ENCODE measurements at regions not wholly inside any gene's neighbourhood (a gene's known extent, or its start where the extent isn't known, plus 50 kb on each side); places are given as distances from the start of the nearest gene placed in this dataset.

DNA sequence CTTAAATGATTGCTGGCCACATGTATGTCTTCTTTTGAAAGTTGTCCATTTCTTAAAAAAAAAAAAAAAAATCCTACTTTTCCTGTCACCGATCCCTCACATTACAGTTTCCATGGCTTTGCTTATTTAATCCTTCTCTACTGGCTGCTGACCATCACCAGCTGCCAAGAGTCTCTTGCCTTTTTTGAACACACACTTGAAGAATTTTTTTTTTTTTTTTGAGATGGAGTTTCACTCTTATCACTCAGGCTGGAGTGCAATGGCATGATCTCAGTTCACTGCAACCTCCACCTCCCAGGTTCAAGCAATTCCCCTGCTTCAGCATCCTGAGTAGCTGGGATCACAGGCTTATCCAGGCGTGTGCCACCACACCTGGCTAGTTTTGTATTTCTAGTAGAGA is 134.0 kb downstream of the ANXA5 start:
- Mint-ChIP-seq H3K4me1 (no peaks in the 10 kb centered on the region), H3K4me3 (no peak overlapping the region), H3K9me3 (peaks cover 0 to 2% (median 0%) of the 10 kb centered on the region in 6 donors), H3K27ac (no peak overlapping the region), H3K27me3 (ENCODE audit: low read depth in 3 of 3) (peaks cover 1 to 6% (median 3%) of the 10 kb centered on the region in 3 donors), H3K36me3 (no peaks in the 10 kb centered on the region)
- no peak for DNase-seq

DNA sequence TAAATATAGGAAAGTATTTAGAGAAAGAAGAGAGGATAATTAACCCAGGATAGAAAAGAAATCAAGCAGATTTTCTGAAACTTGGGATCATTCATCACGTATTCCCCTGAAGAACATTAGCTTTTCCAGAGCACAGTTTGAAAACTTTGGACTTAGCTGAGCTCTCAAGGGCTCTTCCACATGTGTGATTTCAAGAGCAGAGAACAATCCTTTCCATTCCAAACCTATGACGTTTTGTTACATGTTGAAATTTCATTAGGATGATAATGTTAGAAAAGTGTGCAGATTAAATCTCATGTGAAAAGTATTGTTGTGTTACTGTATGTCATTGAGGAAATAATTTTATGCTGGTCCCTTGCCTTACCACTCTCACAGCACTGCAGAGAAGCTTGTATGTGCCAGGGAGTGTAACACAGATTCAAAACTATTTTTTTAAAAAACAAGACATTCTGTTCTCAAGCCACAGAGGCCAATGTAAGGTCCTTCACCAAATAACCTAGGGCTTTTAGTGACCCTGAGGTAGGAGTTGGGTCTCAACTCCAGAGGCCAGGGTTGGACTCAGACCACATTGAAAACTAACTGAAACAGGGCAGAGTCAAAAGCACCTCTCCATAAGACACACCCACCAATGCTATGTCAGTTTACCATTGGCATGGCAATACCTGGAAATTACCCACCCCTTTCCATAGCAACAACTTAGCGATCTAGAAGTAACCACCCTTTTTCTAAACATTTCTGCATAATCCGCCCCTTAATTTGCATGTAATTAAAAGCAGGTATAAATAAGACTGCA is 141.3 kb downstream of the ANXA5 start:
- H3K27ac Mint-ChIP-seq, result no peak overlapping the region
- H3K9me3 Mint-ChIP-seq, result peaks cover 0 to 2% (median 0%) of the 10 kb centered on the region in 6 donors
- H3K36me3 Mint-ChIP-seq, result no peaks in the 10 kb centered on the region
- DNase-seq, result no peak
- no peak overlapping the region for H3K4me3 Mint-ChIP-seq
- no peaks in the 10 kb centered on the region for H3K4me1 Mint-ChIP-seq
- H3K27me3 Mint-ChIP-seq (ENCODE audit: low read depth in 3 of 3), result peaks cover 1 to 4% (median 2%) of the 10 kb centered on the region in 3 donors

DNA sequence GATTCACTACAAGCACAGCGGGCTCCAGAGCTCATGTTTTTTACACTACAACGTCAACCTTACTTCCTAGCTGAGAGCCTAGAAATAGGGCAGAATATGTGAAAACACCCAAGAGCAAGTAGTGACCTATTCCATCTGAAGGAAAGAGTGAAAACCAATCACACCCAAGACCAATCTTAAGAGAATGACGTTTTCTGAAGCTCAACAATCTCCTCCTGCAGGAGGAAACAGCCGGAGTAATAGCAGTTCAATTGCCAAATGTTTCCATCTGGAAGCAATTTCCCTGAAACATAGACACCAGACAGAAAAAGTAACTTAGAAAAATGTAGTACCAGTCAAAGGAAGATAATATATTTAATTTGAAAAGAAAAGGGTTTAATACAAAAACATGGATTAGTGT is 142.4 kb downstream of the ANXA5 start:
- Mint-ChIP-seq H3K4me3 (no peak overlapping the region), H3K9me3 (peaks cover 0 to 2% (median 0%) of the 10 kb centered on the region in 6 donors), H3K4me1 (no peaks in the 10 kb centered on the region), H3K27me3 (ENCODE audit: low read depth in 3 of 3) (peaks cover 0 to 4% (median 1%) of the 10 kb centered on the region in 3 donors), H3K36me3 (no peaks in the 10 kb centered on the region), H3K27ac (no peak overlapping the region)
- no peak for DNase-seq

DNA sequence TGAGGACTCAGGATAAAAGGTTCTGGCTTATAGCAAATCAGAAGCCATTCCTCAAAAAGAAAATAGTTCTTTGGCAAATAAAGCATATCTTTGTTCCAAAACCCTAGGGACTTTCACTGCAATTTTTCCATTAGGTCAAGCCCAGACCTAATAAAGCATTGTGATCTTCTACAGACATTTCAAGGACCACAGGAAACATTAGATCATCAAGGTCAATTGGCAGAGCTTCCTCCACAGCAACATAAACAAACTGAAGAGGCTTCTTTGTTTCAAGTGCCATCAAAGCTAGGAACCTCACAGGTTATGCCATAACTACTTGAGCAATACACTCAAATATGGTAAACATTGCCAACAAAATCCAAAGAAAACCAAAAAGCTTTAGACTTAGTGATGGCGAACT is 144.9 kb downstream of the ANXA5 start:
- DNase-seq, result no peak
- Mint-ChIP-seq H3K4me1 (no peaks in the 10 kb centered on the region), H3K27me3 (ENCODE audit: low read depth in 3 of 3) (peaks cover 0 to 7% (median 6%) of the 10 kb centered on the region in 3 donors), H3K4me3 (no peak overlapping the region), H3K27ac (no peak overlapping the region), H3K9me3 (peaks cover 0 to 12% (median 0%) of the 10 kb centered on the region in 6 donors), H3K36me3 (no peaks in the 10 kb centered on the region)

DNA sequence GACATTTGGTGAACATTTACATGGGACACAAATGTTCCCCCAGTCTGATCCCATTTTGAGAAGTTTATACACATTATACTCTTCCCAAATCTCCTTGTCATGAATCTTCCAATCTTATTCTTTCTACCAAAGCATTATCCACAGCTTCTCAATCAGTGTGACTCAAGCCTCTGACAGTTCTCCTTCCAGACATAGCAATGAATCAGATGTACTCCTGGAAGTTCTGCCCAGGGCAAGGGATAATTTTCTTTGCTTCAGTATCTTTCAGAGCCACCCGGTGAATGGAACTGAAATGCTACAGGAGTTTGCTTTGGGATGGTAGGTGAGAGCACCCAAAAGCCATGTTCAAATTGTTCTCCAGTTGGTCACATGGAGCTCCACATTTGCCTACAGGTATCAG is 145.5 kb downstream of the ANXA5 start:
- DNase-seq, result no peak
- no peaks in the 10 kb centered on the region for H3K4me1 Mint-ChIP-seq
- peaks cover 0 to 12% (median 1%) of the 10 kb centered on the region in 6 donors for H3K9me3 Mint-ChIP-seq
- no peaks in the 10 kb centered on the region for H3K36me3 Mint-ChIP-seq
- no peak overlapping the region for H3K27ac Mint-ChIP-seq
- H3K4me3 Mint-ChIP-seq, result no peak overlapping the region
- peaks cover 3 to 11% (median 6%) of the 10 kb centered on the region in 3 donors for H3K27me3 Mint-ChIP-seq (ENCODE audit: low read depth in 3 of 3)

DNA sequence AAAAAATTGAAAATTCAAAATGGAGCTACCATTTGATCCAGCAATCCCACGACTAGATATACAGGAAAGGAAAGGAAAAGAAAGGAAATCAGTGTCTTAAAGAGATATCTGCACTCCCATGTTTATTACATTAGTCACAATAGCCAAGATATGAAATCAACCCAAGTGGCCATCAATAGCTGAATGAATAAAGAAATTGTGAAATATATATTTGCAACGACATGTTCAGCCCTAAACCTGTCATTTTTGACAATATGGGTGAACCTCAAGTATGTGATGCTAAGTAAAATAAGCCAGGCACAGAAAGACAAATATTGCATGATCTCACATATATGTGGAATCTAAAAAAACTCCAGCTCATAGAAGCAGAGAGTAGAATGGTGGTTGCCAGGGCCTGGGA is 155.1 kb downstream of the ANXA5 start:
- Mint-ChIP-seq H3K36me3 (no peaks in the 10 kb centered on the region), H3K4me3 (no peak overlapping the region), H3K9me3 (peaks cover 0 to 5% (median 2%) of the 10 kb centered on the region in 6 donors), H3K27me3 (ENCODE audit: low read depth in 3 of 3) (peaks cover 2 to 21% (median 3%) of the 10 kb centered on the region in 3 donors), H3K27ac (no peak overlapping the region), H3K4me1 (peaks cover 2 to 6% of the 10 kb centered on the region in 2 donors)
- DNase-seq, result no peak

DNA sequence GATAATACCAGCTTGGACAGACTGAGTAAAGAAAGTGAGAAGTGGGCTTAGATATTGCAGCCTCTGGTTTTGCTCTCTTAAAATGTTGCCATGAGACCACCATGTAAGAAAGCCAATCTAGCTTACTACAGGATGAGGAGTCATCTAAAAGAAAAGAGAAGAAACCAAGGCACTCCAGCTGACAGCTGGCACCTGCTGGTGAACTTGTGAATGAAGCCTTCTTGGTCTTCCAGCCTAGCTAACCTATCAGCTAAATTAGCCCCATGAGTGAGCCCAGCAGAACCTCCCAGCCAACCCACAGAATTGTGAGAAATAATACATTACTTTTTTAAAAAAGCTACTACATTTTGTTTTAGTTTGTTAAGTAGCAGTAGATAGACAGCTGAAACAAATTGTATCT is 154.5 kb upstream of the QRFPR start:
- Mint-ChIP-seq H3K9me3 (peaks cover 0 to 7% (median 0%) of the 10 kb centered on the region in 6 donors), H3K36me3 (no peaks in the 10 kb centered on the region), H3K27me3 (ENCODE audit: low read depth in 3 of 3) (peaks cover 0 to 14% (median 2%) of the 10 kb centered on the region in 3 donors), H3K27ac (no peak overlapping the region), H3K4me1 (no peaks in the 10 kb centered on the region), H3K4me3 (no peak overlapping the region)
- no peak for DNase-seq

DNA sequence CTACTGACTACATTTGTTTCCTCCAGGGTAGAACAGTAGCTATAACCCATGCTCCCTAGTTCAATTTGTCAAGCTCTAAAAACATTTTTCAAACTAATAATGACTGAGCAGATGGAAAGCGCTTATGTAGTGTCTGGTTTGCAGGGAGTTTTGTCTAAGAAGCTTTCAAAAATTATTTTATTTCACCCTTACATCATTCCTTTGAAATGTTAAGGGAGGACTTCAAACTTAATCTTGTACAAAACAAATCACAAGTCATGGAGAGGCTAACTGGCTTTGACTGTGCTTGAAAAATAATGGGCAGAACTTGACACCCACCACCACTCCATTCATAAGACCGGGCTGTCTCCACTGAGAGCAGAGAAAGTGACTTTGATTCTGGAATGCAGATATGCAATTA is 153.4 kb upstream of the QRFPR start:
- peaks cover 0 to 16% (median 2%) of the 10 kb centered on the region in 3 donors for H3K27me3 Mint-ChIP-seq (ENCODE audit: low read depth in 3 of 3)
- no peak for DNase-seq
- no peaks in the 10 kb centered on the region for H3K4me1 Mint-ChIP-seq
- no peak overlapping the region for H3K27ac Mint-ChIP-seq
- no peak overlapping the region for H3K4me3 Mint-ChIP-seq
- no peaks in the 10 kb centered on the region for H3K36me3 Mint-ChIP-seq
- H3K9me3 Mint-ChIP-seq, result peaks cover 0 to 7% (median 0%) of the 10 kb centered on the region in 6 donors

DNA sequence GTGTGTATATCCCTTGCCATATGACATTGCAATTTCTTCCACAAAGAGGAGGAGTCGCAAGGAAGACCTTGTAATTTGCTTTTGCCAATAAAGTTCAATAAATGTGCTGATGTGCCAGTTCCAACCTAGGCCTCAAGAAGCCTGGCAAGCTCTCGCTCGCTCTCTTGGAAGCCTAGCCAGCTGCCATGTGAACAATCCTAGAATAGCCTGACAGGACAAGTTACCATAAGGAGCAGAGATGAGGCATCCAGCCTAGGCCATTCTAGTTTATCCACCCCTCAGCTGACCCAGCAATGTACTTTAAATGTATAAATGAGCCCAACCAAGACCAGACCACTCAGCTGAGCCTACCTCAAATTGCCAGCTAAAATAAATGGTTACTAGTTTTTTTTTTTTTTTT is 145.7 kb upstream of the QRFPR start:
- Mint-ChIP-seq H3K4me1 (no peaks in the 10 kb centered on the region), H3K4me3 (no peak overlapping the region), H3K36me3 (no peaks in the 10 kb centered on the region), H3K27me3 (ENCODE audit: low read depth in 3 of 3) (peaks cover 0 to 14% (median 2%) of the 10 kb centered on the region in 3 donors), H3K27ac (no peak overlapping the region), H3K9me3 (peaks cover 0 to 4% (median 2%) of the 10 kb centered on the region in 6 donors)
- DNase-seq, result no peak

DNA sequence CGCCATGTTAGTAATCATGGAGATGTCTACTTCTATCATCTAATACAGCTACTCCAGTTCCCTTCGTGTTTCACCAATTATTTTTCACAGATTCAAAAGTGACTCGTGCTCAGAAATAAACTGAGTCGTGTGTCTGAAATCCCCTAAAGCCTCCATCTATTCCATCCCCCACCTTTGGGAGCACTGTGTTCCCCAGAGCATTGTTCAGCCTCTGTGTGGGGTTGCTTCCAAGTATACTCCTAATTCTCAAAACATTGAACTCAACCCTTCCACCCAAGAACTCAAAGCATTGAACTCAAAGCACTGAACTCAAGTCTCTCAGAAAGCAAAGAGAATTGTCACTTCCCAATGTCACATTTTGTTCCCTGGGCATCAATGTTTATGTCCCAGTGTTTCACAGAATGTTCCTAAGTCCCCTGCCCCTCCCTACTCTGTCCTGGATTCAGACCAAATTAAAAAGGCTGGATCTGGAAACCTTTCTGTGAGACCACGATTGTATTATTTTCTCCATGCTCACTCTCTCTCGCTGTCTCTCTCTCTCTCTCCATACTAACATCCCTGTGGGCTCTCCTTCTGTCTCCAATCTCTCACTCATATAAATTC is 138.5 kb upstream of the QRFPR start:
- H3K36me3 Mint-ChIP-seq, result no peaks in the 10 kb centered on the region

DNA sequence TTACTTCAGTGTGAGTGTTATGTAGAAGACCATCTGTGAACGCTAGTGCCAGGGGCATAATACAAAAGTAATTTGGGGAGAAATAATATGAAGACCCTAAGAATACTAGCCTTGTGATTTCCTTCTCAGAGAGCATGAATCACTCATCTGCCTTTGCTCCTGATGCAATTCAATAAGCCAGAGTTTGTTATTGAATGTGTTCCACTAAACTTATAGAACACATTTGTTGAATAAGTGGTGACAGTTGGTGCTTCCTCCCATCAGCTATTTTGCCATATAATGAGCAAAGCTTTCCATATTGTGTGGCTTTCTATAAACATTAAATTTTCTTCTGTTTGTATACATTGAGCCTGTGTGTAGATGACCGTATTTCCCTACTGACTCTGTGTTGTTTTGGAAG is 136.4 kb upstream of the QRFPR start:
- DNase-seq, result no peak
- Mint-ChIP-seq H3K27me3 (ENCODE audit: low read depth in 3 of 3) (peaks cover 0 to 2% (median 0%) of the 10 kb centered on the region in 3 donors), H3K36me3 (no peaks in the 10 kb centered on the region), H3K4me3 (no peak overlapping the region), H3K9me3 (peaks cover 0 to 2% (median 0%) of the 10 kb centered on the region in 6 donors), H3K4me1 (no peaks in the 10 kb centered on the region), H3K27ac (no peak overlapping the region)

More for the DNA sequence above, 138.5 kb upstream of the QRFPR start:
- Mint-ChIP-seq H3K9me3 (peaks cover 0 to 3% (median 0%) of the 10 kb centered on the region in 6 donors), H3K4me1 (no peaks in the 10 kb centered on the region), H3K4me3 (no peak overlapping the region), H3K27ac (no peak overlapping the region), H3K27me3 (ENCODE audit: low read depth in 3 of 3) (peaks cover 0 to 2% (median 0%) of the 10 kb centered on the region in 3 donors)
- no peak for DNase-seq

DNA sequence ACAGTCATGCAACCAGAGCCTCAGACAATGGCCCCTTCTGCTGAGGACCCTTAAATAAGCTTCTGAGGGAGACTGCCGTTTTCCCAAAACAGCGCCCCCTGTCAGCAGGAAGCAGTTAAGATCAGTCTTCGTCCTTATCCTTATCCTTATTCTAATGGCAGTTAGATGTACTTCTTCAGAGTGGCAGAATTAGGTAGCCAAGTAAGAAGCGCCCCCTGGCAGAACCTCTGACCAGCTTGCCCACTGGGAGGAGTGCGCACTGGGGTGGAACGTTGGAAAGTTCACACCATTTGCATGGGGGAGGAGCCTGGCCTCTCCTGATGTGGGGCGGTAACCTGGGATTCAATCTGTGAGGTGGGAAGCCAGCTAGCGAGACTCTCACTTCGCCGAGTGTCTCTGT is 133.6 kb upstream of the QRFPR start:
- H3K27me3 Mint-ChIP-seq (ENCODE audit: low read depth in 3 of 3), result peaks cover 0 to 3% (median 2%) of the 10 kb centered on the region in 3 donors
- H3K4me1 Mint-ChIP-seq, result no peaks in the 10 kb centered on the region
- no peak overlapping the region for H3K27ac Mint-ChIP-seq

DNA sequence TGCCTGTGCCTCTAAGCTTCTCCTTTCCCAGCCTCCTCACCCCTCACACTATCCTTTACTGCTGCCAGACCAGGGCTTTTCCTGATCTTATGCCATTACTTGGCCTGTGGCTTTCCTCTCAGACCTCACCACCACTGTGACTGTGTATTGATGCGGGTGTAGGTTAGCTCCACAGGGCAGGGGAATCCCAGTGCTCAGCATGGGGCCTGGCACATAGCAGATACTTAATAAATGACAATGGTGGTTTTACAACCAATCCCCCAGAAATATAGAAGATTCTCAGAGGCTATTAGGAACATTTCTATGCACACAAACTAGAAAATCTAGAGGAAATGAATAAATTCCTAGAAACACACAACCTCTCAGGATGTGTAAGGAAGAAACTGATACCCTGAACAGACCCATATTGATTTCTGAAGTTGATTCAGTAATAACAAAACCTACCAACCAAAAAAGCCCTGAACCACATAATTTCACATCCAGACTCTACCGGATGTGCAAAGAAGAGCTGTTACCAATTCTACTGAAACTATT is 129.6 kb upstream of the QRFPR start:
- Mint-ChIP-seq H3K27me3 (ENCODE audit: low read depth in 3 of 3) (peaks cover 0 to 3% (median 2%) of the 10 kb centered on the region in 3 donors), H3K9me3 (no peaks in the 10 kb centered on the region), H3K4me1 (no peaks in the 10 kb centered on the region), H3K27ac (no peak overlapping the region), H3K36me3 (no peaks in the 10 kb centered on the region), H3K4me3 (no peak overlapping the region)
- no peak for DNase-seq

More for the DNA sequence above, 133.6 kb upstream of the QRFPR start:
- Mint-ChIP-seq H3K9me3 (peaks cover 0 to 1% (median 0%) of the 10 kb centered on the region in 6 donors), H3K36me3 (no peaks in the 10 kb centered on the region), H3K4me3 (no peak overlapping the region)
- no peak for DNase-seq

DNA sequence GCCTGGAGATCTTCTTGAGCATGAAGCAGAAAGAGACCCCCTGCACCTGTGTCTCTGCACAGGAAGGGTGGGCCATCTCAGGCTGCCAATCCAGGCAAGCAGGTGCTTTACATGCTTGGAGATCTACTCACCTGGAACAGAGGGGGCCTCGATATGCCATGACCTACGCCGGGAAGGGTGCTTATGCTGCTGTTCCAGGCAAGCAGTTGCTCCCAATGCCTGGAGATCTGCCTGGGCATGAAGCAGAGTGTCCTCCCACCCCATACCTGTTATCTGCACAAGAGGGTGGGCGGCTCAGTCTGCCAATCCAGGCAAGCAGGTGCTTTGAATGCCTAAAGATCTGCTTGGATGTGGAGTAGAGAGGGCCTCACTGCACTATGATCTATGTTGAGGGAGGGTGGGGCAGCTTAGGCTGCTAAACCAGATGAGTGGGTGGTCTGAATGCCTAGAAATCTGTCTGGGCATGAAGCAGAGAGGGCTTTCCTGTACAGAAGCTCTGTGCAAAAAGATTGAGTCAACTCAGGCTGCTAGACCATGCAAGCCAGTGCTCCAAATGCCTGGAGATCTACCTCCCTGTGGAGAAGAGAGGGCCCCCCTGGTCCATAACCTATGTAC is 104.5 kb upstream of the QRFPR start:
- no peak for DNase-seq
- H3K27ac Mint-ChIP-seq, result no peak overlapping the region
- no peaks in the 10 kb centered on the region for H3K36me3 Mint-ChIP-seq
- H3K4me3 Mint-ChIP-seq, result no peak overlapping the region
- H3K4me1 Mint-ChIP-seq, result no peaks in the 10 kb centered on the region
- H3K27me3 Mint-ChIP-seq (ENCODE audit: low read depth in 3 of 3), result peaks cover 0 to 8% (median 4%) of the 10 kb centered on the region in 3 donors
- H3K9me3 Mint-ChIP-seq, result no peaks in the 10 kb centered on the region
